NCI-H345 treated with DMSO at 0.1 percent for 48 hours (cell line): ENCODE measurements at regions not wholly inside any gene's neighbourhood (a gene's known extent, or its start where the extent isn't known, plus 50 kb on each side); places are given as distances from the start of the nearest gene placed in this dataset.
"Not testable (repeated sequence)": the region's sequence is repeated elsewhere in the genome, so short reads cannot be mapped to it uniquely, and the experiment has no call there.

Experiments
- DNase-seq: peaks from one replicate; lab custom pipeline; 2025; ENCODE audit not compliant: unreplicated experiment; lab: John Stamatoyannopoulos, UW

DNA sequence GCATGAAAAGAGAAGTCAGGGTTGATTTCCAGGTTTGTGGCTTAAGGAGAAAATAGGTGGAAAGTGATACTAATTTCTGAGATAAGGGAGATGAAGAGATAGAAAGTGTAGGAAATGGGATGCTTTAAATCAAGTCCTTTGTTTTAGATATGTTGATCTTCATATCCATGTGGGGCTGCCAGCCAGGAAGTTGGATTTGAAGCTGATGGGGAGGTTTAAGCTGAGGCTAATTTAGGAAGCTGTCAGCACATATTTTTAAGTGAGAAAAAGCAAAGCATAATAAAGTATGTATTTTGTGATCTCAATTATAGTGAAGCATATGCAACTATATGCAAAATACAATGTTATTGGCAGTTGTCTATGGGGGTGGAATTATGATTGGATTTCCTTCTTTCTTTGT lies 428.4 kb downstream of the CSNK1G3 start:
- DNase-seq: no peak

GRCh38 chr5:123937230-123937629 lies 425.3 kb downstream of the CSNK1G3 start:
- DNase-seq: no peak

- DNase-seq: no peak
Measured at GRCh38 chr5:123936548-123936947, 424.6 kb downstream of the CSNK1G3 start.

GRCh38 chr5:123933812-123934211 lies 421.8 kb downstream of the CSNK1G3 start:
- DNase-seq: not testable (repeated sequence)

- DNase-seq: no peak
Measured at GRCh38 chr5:123929055-123929474, 417.1 kb downstream of the CSNK1G3 start.

DNA sequence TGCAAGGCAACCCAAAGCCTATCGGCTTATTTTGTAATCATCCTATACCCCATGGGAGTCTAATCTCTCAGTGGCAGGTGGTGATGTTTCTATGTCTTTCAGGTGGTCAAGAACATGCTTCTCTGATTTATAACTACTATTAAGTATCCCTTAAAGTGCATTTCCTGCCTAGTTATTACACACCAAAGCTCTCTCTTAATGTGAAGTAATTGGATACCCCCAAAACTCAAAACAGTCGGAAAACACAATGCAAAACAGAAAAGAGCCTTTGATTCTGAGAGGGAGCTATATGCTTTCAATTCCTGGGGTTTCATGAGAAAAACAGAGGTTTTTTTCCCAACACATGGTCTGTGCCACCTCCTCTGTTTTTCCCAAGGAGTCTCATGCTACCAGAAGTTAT lies 416.4 kb downstream of the CSNK1G3 start:
- DNase-seq: no peak

- DNase-seq: no peak
Measured at GRCh38 chr5:123921193-123921592, 409.2 kb downstream of the CSNK1G3 start.

DNA sequence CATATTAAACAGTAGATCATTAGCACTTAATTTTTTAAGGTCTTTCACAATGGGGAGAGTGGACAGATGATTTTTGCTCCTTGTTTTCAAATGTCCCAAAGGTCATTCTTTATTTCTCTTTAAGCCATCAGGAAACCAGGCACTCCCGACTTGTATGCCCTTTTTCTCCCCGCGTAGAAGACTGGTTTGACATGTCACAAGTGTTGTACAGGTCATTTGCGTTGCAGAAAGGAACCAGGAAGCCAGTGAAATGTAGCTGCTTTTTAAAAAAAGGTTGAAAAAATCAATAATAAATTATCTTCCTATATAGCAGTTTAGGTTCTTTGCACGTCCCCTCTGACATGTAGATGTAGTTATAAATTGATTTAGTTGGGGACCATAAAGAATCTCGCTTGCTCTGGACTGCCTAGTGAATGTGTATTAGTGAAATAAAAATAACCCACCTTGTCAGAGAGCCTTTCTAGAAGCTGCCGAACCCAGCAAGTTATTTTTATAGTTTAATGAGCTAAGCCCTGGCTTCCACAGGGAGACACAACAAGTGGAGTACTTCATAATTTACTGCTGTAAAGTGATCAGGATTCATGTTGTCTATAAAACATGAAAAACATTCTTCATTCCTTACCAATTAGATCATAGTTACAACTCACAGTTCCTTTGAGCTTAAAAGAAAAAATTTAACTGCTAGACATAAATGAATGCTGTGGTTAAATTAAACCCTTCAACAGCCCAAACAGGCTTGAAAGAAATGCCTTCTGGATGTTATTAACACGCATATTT lies 404.6 kb downstream of the CSNK1G3 start:
- DNase-seq: no peak

- DNase-seq: no peak
Measured at GRCh38 chr5:123914333-123914732, 402.4 kb downstream of the CSNK1G3 start.

GRCh38 chr5:123907349-123907748 lies 395.4 kb downstream of the CSNK1G3 start:
- DNase-seq: no peak

- DNase-seq: no peak
Measured at GRCh38 chr5:123906698-123907295, 394.8 kb downstream of the CSNK1G3 start.

DNA sequence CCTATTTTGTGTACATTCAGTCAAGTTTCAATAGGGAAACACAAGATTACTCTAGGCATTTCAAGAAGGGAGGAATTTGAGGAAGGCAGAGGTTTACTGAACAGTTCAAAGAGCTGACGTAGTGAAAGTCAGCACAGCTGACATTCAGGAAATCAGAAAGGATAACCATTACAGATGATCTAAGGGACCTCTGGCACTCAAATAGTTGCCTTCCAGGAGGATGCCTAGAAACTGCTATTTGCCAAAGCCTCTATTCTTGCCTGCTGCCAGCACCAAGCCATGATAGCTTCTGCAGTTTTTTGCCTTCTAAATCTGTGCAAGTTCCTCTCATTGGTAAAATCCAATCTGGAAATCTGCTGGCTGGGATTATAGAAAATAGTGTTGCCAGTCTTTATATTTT lies 373.1 kb downstream of the CSNK1G3 start:
- DNase-seq: no peak

- no peak for DNase-seq
Measured at GRCh38 chr5:123882965-123883345, 371.0 kb downstream of the CSNK1G3 start.

GRCh38 chr5:123882319-123882964 lies 370.5 kb downstream of the CSNK1G3 start:
- DNase-seq: no peak

DNA sequence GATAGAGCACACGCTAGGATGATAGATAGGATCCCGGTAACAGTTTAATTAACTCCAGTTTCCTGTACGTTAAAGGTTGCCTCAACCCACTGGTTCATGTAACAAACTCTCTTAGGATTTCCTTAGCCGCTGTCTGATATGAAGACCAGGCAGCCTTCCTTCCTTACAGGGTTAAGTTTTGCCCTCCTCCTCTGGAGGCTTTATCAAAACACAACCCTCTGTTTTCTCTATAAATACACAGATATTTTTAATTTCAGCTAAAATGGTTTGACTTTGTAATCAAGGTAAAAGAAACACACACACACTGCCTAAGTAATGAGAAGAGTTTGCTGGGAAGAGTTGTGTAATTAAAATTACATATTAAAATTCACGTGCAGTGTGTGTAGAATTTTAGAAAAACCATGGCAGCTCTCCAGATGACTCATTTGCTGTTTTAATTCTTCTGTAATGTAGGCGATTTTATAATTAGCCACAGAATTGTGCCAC lies 369.8 kb downstream of the CSNK1G3 start:
- DNase-seq: no peak

- no peak for DNase-seq
Measured at GRCh38 chr5:123880875-123881274, 368.9 kb downstream of the CSNK1G3 start.

DNA sequence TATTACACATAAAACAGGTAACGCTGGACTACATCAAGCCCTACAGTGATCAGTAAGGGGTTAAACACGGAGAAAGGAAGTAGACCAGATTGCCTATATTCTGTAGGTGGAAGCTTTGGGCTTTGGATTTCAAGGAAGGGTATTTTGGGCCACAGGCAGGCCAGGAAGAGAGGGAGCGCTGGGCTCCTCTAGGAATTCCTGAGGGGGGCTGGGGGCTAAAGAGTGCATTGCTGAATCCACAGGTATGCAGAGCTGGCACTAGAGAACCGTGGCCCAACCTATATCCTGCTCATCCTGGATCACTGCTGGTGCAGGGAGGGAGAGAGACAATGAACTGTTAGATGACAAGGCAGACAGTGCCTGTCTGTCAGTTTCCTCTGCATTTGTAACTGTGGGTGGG lies 367.1 kb downstream of the CSNK1G3 start:
- no peak for DNase-seq

DNA sequence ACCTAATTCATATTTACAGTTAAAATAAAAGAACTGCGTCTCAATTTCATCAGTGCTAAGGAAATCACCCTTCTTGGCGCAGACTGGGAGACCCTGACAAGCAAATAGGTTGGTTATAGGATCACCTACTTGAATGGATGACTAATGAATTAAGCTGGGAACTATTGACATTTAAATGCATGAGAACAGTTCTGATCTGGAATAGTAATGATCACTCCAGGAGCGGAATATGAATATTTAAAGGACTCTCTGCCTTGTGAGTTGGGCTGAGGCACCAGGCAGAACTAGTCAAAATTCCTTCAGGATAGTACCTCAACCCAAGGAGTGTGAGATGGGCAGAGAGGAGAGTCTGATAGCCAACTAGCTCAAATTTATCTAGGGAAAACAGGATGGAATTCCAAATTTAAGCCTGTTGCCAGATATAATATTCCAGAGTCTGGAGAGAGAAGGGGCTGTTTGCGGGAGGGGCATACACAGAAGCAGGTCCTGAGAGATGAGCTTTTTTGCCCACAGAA lies 364.4 kb downstream of the CSNK1G3 start:
- no peak for DNase-seq

- no peak for DNase-seq
Measured at GRCh38 chr5:123875561-123876275, 363.7 kb downstream of the CSNK1G3 start.

- no peak for DNase-seq
Measured at GRCh38 chr5:123874600-123875201, 362.7 kb downstream of the CSNK1G3 start.

GRCh38 chr5:123873846-123874245 lies 361.9 kb downstream of the CSNK1G3 start:
- DNase-seq: no peak
